ENCODE measurements at regions not wholly inside any gene's neighbourhood (a gene's known extent, or its start where the extent isn't known, plus 50 kb on each side); places are given as distances from the start of the nearest gene placed in this dataset.

DNA sequence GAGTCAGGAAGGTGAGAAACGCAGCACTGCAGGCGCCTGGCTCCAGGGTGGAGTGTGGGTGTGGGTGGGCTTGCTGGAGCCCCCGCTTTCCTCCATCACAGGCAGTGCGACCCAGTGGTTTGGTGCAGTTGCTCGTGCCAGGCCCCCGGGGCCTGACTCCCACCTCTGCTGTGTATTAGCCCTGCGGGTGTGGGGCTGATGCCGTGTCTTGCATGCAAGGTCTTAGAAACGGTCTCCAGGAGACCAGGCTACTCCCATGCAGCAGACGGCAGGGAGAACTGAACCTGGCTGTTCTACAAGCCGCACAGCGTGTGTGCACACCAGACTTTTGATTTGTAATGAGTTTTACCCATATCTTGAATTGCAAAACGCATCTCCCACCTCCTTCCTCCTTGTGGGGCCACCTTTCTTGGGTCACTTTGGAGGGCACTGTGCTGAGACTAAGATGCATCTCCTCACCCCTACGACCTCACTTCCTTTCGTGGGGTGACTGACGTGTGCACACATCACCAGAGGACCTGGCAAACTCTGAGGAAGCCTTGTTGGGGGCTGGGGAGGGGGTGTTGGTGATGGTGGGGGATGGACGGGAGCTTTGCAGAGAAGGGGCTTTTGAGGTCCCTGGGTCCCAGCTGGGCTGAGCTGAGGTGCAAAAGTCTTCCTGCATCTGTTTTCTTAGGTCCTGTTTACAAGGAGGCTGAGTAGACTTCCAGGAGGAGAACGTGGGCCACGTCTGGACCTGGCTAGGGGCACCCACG is 101.8 kb upstream of the TNRC6C start:
- Mint-ChIP-seq H3K27ac (ENCODE audit: unreplicated experiment) (no peak overlapping the region), H3K27me3 (ENCODE audit: unreplicated experiment) (peaks cover 36% of the 10 kb centered on the region), H3K36me3 (ENCODE audit: unreplicated experiment) (no peaks in the 10 kb centered on the region), H3K4me3 (ENCODE audit: unreplicated experiment) (no peak overlapping the region), H3K4me1 (ENCODE audit: unreplicated experiment) (no peaks in the 10 kb centered on the region), H3K9me3 (ENCODE audit: unreplicated experiment) (no peaks in the 10 kb centered on the region)
- no peak for DNase-seq (ENCODE audit: extremely low spot score, unreplicated experiment)
- TF ChIP-seq, protein P1, sequence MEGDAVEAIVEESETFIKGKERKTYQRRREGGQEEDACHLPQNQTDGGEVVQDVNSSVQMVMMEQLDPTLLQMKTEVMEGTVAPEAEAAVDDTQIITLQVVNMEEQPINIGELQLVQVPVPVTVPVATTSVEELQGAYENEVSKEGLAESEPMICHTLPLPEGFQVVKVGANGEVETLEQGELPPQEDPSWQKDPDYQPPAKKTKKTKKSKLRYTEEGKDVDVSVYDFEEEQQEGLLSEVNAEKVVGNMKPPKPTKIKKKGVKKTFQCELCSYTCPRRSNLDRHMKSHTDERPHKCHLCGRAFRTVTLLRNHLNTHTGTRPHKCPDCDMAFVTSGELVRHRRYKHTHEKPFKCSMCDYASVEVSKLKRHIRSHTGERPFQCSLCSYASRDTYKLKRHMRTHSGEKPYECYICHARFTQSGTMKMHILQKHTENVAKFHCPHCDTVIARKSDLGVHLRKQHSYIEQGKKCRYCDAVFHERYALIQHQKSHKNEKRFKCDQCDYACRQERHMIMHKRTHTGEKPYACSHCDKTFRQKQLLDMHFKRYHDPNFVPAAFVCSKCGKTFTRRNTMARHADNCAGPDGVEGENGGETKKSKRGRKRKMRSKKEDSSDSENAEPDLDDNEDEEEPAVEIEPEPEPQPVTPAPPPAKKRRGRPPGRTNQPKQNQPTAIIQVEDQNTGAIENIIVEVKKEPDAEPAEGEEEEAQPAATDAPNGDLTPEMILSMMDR (IDR thresholded peaks at IDR 0.05): no peak

DNA sequence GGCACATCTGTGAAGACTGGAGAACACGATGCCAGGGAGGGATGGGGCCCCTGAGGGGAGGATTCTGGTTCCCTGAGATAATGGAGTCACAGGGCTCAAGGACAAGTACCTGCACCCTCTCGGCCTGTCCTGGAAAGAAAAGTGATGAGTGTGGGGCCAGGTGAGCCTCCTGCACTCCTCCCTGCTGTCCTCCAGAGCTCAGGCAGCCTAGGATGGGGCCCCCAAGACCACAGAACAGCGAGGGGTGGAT is 101.3 kb upstream of the TNRC6C start:
- H3K27me3 Mint-ChIP-seq (ENCODE audit: unreplicated experiment): peaks cover 38% of the 10 kb centered on the region

DNA sequence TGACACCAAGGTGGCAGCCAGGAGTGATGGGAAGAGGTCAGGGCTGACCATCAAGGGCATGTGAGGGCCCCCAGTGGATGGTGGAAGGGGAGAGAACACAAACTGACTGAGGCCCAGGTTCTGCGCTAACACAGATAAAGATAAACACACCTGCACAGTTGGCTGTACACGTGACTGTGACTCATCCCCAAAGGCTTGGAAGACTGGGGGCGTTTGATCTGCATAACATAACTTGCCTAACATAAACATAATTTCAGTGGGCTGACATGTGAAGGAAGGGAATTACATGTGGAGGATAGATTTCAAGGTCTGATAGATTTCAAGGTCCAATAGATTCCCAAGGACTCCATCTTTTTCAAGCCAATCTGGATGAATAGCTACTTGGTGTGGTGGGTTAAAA is 100.9 kb upstream of the TNRC6C start:
- Mint-ChIP-seq H3K36me3 (ENCODE audit: unreplicated experiment) (no peaks in the 10 kb centered on the region), H3K27ac (ENCODE audit: unreplicated experiment) (no peak overlapping the region), H3K4me3 (ENCODE audit: unreplicated experiment) (no peak overlapping the region), H3K9me3 (ENCODE audit: unreplicated experiment) (no peaks in the 10 kb centered on the region), H3K27me3 (ENCODE audit: unreplicated experiment) (peaks cover 41% of the 10 kb centered on the region), H3K4me1 (ENCODE audit: unreplicated experiment) (no peaks in the 10 kb centered on the region)
- DNase-seq (ENCODE audit: extremely low spot score, unreplicated experiment): no peak
- TF ChIP-seq, protein P1 (IDR thresholded peaks at IDR 0.05): no peak

More for the DNA sequence above, 101.3 kb upstream of the TNRC6C start:
- no peak for DNase-seq (ENCODE audit: extremely low spot score, unreplicated experiment)
- Mint-ChIP-seq H3K4me1 (ENCODE audit: unreplicated experiment) (no peaks in the 10 kb centered on the region), H3K4me3 (ENCODE audit: unreplicated experiment) (no peak overlapping the region), H3K36me3 (ENCODE audit: unreplicated experiment) (no peaks in the 10 kb centered on the region), H3K27ac (ENCODE audit: unreplicated experiment) (no peak overlapping the region), H3K9me3 (ENCODE audit: unreplicated experiment) (no peaks in the 10 kb centered on the region)
- TF ChIP-seq, protein P1 (IDR thresholded peaks at IDR 0.05): no peak

DNA sequence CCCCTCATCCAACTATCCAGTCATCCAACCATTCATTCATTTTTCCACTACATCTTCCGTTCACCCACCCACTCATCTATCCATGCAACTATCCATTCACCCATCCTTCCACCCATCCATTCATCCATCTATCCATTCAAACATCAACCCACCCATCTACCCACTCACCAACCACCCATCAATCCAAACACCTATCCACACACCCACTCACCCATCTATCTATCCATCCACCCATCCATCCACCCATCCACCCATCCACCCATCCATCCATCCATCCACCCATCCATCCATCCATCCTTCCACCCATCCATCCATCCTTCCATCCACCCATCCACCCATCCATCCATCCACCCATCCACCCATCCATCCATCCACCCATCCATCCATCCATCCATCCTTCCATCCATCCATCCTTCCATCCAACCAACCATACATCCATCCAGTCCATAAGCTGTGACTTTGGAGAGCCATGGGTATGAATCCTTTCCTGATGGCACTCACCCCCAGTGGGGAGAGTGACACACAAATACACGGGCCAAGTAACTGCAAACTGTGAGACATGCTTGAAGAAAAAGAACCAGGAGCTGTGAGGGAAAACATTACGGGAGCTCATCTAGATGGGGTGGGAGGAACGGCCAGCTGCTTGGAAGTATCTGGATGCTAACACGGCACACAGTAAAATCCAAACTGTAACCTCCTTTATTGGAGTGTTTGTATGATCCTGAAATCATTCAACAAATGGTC is 100.0 kb upstream of the TNRC6C start:
- Mint-ChIP-seq H3K27me3 (ENCODE audit: unreplicated experiment) (peaks cover 41% of the 10 kb centered on the region), H3K4me3 (ENCODE audit: unreplicated experiment) (no peak overlapping the region), H3K36me3 (ENCODE audit: unreplicated experiment) (no peaks in the 10 kb centered on the region), H3K9me3 (ENCODE audit: unreplicated experiment) (no peaks in the 10 kb centered on the region), H3K27ac (ENCODE audit: unreplicated experiment) (no peak overlapping the region), H3K4me1 (ENCODE audit: unreplicated experiment) (peaks cover 1% of the 10 kb centered on the region)
- DNase-seq (ENCODE audit: extremely low spot score, unreplicated experiment): no peak
- TF ChIP-seq, protein P1 (IDR thresholded peaks at IDR 0.05): no peak

DNA sequence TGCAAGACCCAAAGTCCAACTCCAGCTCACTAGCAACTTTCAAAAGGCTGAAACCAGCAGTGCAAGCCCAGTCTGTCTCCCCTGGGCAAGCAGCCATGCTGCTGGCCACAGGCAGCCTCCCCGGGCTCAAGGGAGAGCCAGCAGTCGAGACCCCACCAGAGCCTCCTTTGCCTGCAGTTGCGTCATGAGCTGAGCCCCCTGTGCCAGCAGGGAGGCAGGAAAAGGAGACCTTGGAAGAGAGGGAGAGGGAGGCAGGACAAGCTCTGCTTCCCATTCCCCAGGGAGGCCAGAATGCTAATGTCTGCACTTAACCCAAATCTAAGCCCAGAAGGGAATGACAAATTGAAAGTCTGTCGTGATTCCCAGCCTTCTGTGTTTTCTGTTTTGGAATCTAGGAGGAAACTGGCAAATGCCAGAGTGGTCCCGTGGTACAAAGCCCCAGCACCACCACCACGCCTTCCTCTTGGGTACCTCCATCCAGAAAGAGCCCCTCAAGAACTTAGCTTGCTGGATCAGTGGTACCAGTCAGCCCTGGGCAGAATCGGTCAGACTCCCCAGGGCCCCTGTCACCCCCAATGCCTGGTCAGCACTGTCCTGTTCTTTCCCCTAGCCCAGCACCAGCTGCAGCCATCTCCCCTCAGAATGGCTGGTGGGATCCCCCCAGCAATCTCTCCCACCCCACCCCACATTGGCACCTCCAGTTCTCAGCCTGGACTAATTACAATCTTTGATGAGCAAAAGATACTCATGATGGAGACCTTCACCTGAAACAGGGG is 99.3 kb upstream of the TNRC6C start:
- TF ChIP-seq, protein P1 (IDR thresholded peaks at IDR 0.05): no peak
- Mint-ChIP-seq H3K4me1 (ENCODE audit: unreplicated experiment) (peaks cover 5% of the 10 kb centered on the region), H3K27me3 (ENCODE audit: unreplicated experiment) (peaks cover 41% of the 10 kb centered on the region), H3K9me3 (ENCODE audit: unreplicated experiment) (no peaks in the 10 kb centered on the region), H3K36me3 (ENCODE audit: unreplicated experiment) (no peaks in the 10 kb centered on the region), H3K27ac (ENCODE audit: unreplicated experiment) (no peak overlapping the region), H3K4me3 (ENCODE audit: unreplicated experiment) (no peak overlapping the region)
- DNase-seq (ENCODE audit: extremely low spot score, unreplicated experiment): no peak

Measured in osteocyte (in vitro differentiated cells).